Glutamatergic neuron (in vitro differentiated cells): ENCODE measurements at regions not wholly inside any gene's neighbourhood (a gene's known extent, or its start where the extent isn't known, plus 50 kb on each side); places are given as distances from the start of the nearest gene placed in this dataset.

Source experiments
- DNase-seq: peaks from one replicate; pipeline ENCODE4 v3.0.0; 2022
- H3K27ac Mint-ChIP-seq: one replicate; pipeline ENCODE4 v1.8.0; 2020; ENCODE audit warnings: mild to moderate bottlenecking, mixed read lengths, inconsistent platforms; ENCODE audit not compliant: unreplicated experiment
- H3K27me3 Mint-ChIP-seq: one replicate; pipeline ENCODE4 v1.8.0; 2020; ENCODE audit warnings: mild to moderate bottlenecking, moderate library complexity, mixed read lengths, inconsistent platforms; ENCODE audit not compliant: unreplicated experiment
- H3K36me3 Mint-ChIP-seq: one replicate; pipeline ENCODE4 v1.8.0; 2020; ENCODE audit warnings: mild to moderate bottlenecking, mixed read lengths, inconsistent platforms; ENCODE audit not compliant: unreplicated experiment
- H3K4me1 Mint-ChIP-seq: one replicate; pipeline ENCODE4 v1.8.0; 2020; ENCODE audit warnings: mild to moderate bottlenecking, low read depth, mixed read lengths, inconsistent platforms; ENCODE audit not compliant: unreplicated experiment
- H3K4me3 Mint-ChIP-seq: one replicate; pipeline ENCODE4 v1.8.0; 2020; ENCODE audit warnings: mild to moderate bottlenecking, mixed read lengths, inconsistent platforms; ENCODE audit not compliant: unreplicated experiment
- H3K9me3 Mint-ChIP-seq: one replicate; pipeline ENCODE4 v1.8.0; 2020; ENCODE audit warnings: mild to moderate bottlenecking, moderate library complexity, mixed read lengths, inconsistent platforms; ENCODE audit not compliant: unreplicated experiment
- TF ChIP-seq, protein P1 (sequence below): fragments of 200-600 bp; sonication (generic); IDR thresholded peaks from one replicate; pipeline ENCODE4 v1.5.0; 2021; ENCODE audit not compliant: partially characterized antibody, unreplicated experiment

DNA sequence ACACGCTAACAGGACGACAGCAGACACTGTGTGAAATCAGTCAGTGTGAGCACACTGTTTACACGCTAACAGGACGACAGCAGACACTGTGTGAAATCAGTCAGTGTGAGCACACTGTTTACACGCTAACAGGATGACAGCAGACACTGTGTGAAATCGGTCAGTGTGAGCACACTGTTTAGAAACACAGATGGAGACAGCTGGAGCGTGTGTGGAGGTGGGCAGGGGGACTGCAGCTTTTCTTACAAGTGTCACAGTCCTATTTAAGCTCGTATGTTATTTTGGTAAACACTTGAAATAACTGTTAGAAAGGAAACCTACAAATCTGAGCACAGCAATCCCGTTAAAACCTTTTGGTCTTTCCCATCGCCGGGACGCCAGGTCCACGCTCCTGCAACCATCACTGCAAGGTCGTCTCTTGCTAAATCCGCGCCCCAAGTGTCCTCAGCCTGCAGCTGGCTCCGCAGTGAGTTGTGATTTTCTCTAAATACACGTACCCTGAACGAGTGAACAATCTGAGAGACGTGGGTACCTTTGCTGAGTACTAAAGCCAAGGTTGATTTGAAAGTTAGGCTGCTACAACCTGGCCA, 58.9 kb upstream of the CTDP1 start:
- Mint-ChIP-seq H3K27ac (no peak overlapping the region), H3K4me1 (peaks cover 2% of the 10 kb centered on the region), H3K9me3 (peaks cover 3% of the 10 kb centered on the region), H3K4me3 (no peak overlapping the region), H3K27me3 (peaks cover 2% of the 10 kb centered on the region), H3K36me3 (no peaks in the 10 kb centered on the region)
- TF ChIP-seq, protein P1, sequence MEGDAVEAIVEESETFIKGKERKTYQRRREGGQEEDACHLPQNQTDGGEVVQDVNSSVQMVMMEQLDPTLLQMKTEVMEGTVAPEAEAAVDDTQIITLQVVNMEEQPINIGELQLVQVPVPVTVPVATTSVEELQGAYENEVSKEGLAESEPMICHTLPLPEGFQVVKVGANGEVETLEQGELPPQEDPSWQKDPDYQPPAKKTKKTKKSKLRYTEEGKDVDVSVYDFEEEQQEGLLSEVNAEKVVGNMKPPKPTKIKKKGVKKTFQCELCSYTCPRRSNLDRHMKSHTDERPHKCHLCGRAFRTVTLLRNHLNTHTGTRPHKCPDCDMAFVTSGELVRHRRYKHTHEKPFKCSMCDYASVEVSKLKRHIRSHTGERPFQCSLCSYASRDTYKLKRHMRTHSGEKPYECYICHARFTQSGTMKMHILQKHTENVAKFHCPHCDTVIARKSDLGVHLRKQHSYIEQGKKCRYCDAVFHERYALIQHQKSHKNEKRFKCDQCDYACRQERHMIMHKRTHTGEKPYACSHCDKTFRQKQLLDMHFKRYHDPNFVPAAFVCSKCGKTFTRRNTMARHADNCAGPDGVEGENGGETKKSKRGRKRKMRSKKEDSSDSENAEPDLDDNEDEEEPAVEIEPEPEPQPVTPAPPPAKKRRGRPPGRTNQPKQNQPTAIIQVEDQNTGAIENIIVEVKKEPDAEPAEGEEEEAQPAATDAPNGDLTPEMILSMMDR, result no peak
- peak; percentile 13 for DNase-seq

GRCh38 chr18:79621501-79621900, 58.1 kb upstream of the CTDP1 start:
- H3K36me3 Mint-ChIP-seq, result no peaks in the 10 kb centered on the region
- H3K4me1 Mint-ChIP-seq, result peaks cover 2% of the 10 kb centered on the region
- no peak overlapping the region for H3K4me3 Mint-ChIP-seq
- H3K27me3 Mint-ChIP-seq, result peaks cover 2% of the 10 kb centered on the region
- H3K9me3 Mint-ChIP-seq, result peaks cover 3% of the 10 kb centered on the region
- H3K27ac Mint-ChIP-seq, result no peak overlapping the region
- TF ChIP-seq, protein P1, result no peak
- no peak for DNase-seq

GRCh38 chr18:79622004-79622403, 57.6 kb upstream of the CTDP1 start:
- peaks cover 3% of the 10 kb centered on the region for H3K9me3 Mint-ChIP-seq
- H3K4me3 Mint-ChIP-seq, result no peak overlapping the region
- no peak for DNase-seq
- H3K36me3 Mint-ChIP-seq, result no peaks in the 10 kb centered on the region
- peaks cover 2% of the 10 kb centered on the region for H3K27me3 Mint-ChIP-seq
- TF ChIP-seq, protein P1, result no peak
- H3K4me1 Mint-ChIP-seq, result peaks cover 2% of the 10 kb centered on the region
- H3K27ac Mint-ChIP-seq, result no peak overlapping the region

DNA sequence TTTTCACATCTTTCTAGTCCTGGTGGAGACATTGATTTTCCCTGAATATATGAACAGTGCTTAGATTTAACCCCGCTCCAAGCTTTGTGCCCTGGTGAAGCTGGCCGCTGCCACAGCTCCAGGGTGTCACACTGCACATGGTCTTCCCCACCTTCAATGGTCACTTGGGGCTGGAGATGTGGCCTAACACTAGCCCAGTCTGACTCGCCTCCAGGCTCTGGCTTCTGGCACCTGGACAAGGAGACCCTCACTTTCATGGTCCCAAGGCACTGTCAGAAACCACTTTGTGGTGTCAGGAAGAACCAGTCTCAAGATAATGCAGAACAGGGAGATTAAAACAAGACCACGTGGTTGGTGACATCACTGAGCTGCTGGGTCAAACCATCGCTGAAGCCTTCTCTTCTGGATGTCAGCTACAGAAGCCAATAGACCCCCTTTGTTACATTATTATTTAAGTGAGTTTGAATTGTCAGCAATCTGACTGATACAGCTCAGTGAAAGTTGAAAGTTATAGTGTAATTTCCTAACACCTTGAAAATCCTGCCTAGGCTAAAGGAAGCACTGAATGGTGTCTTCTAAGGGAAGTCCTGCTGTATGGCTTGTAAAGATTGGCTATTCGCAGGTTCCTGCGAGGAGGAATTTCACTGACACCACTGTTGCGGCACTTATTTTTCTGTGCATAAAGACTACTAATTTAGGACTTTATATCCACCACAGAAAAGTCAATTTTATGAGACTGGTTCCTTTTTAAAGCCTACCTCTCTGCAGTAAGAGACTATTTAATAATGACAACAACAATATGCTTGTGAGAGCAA, 55.0 kb upstream of the CTDP1 start:
- no peak overlapping the region for H3K4me3 Mint-ChIP-seq
- H3K9me3 Mint-ChIP-seq, result peaks cover 5% of the 10 kb centered on the region
- H3K4me1 Mint-ChIP-seq, result peaks cover 4% of the 10 kb centered on the region
- TF ChIP-seq, protein P1, result no peak
- no peak for DNase-seq
- peaks cover 3% of the 10 kb centered on the region for H3K27me3 Mint-ChIP-seq
- H3K36me3 Mint-ChIP-seq, result no peaks in the 10 kb centered on the region
- H3K27ac Mint-ChIP-seq, result no peak overlapping the region
